Nucleus accumbens (tissue), 56 donors: ENCODE measurements at regions not wholly inside any gene's neighbourhood (a gene's known extent, or its start where the extent isn't known, plus 50 kb on each side); places are given as distances from the start of the nearest gene placed in this dataset.
"Not testable (repeated sequence)": the region's sequence is repeated elsewhere in the genome, so short reads cannot be mapped to it uniquely, and the experiment has no call there.

Experiments used
- DNase-seq, 56 donors: peaks; one replicate each; lab custom pipeline; 2025; lab: John Stamatoyannopoulos, UW

GRCh38 chr4:184962125-184962638, 56.1 kb upstream of the HELT start:
- no peak for DNase-seq

- DNase-seq = not testable (repeated sequence)
These were observed 52.9 kb upstream of the HELT start for GRCh38 chr4:184965230-184966050.

GRCh38 chr4:184966051-184966691, 52.1 kb upstream of the HELT start:
- DNase-seq = not testable (repeated sequence)

- not testable (repeated sequence) for DNase-seq
These were observed 50.6 kb upstream of the HELT start for GRCh38 chr4:184967699-184968098.

GRCh38 chr4:184968366-184968765, 49.9 kb upstream of the HELT start:
- no peak for DNase-seq
